K562 (cell line): ENCODE measurements at regions not wholly inside any gene's neighbourhood (a gene's known extent, or its start where the extent isn't known, plus 50 kb on each side); places are given as distances from the start of the nearest gene placed in this dataset.

Source experiments
- NFE2L1 ChIP-seq: fragments of 450-650 bp; IDR thresholded peaks from 2 replicates; pipeline ENCODE4 v1.6.1; 2016; ENCODE audit warnings: missing genetic modification characterization, low read depth, mild to moderate bottlenecking, missing compliant biosample characterization, moderate library complexity, borderline replicate concordance
- PURB ChIP-seq: sonication (generic); formaldehyde crosslinking; IDR thresholded peaks from 2 replicates; pipeline ENCODE4 v1.9.0; 2021; ENCODE audit warnings: low read depth, mild to moderate bottlenecking, missing genetic modification reagents
- ZNF253 ChIP-seq: fragments of 250-450 bp; sonication (Bioruptor Pico); conservative IDR thresholded peaks from 2 replicates; pipeline ENCODE4 v1.6.1; 2021; ENCODE audit warnings: mild to moderate bottlenecking
- ZNF740 ChIP-seq, 3 experiments: fragments of 200-800 bp in 1 of 3; sonication (Bioruptor generic) in 1 of 3; sonication (generic) in 1 of 3; formaldehyde crosslinking in 1 of 3; IDR thresholded peaks; 2 replicates each; pipeline versions ENCODE4 v1.6.1 to v1.8.0; 2016 to 2022; ENCODE audit warnings: mild to moderate bottlenecking in 2 of 3, missing compliant biosample characterization in 2 of 3, missing genetic modification characterization in 2 of 3, missing genetic modification reagents in 1 of 3

- no peak for TF ChIP-seq ZNF253 (CRISPR knock-in tag)
- TF ChIP-seq NFE2L1 (tag): no peak
- no peak for TF ChIP-seq PURB (CRISPR knock-in tag)
- no peak for TF ChIP-seq ZNF740 (CRISPR knock-in tag; IDR thresholded peaks at IDR 0.05)
- no peak for TF ChIP-seq ZNF740 (tag; IDR thresholded peaks at IDR 0.05)
These were observed 2002.5 kb upstream of the TENM3 start for GRCh38 chr4:180240670-180241069.
